ENCODE measurements at regions not wholly inside any gene's neighbourhood (a gene's known extent, or its start where the extent isn't known, plus 50 kb on each side); places are given as distances from the start of the nearest gene placed in this dataset.

GRCh38 chr4:123777373-123777772 is 380.8 kb downstream of the SPRY1 start:
- no peak for DNase-seq

GRCh38 chr4:123783151-123783790 is 386.7 kb downstream of the SPRY1 start:
- no peak for DNase-seq

- no peak for DNase-seq
Measured at GRCh38 chr4:123783921-123784320, 387.3 kb downstream of the SPRY1 start.

GRCh38 chr4:123784626-123785025 is 388.0 kb downstream of the SPRY1 start:
- no peak for DNase-seq

GRCh38 chr4:123785538-123785937 is 388.9 kb downstream of the SPRY1 start:
- no peak for DNase-seq

GRCh38 chr4:123786163-123786915 is 389.7 kb downstream of the SPRY1 start:
- DNase-seq: no peak

GRCh38 chr4:123786920-123787319 is 390.3 kb downstream of the SPRY1 start:
- DNase-seq: no peak

GRCh38 chr4:123787512-123788080 is 391.0 kb downstream of the SPRY1 start:
- DNase-seq: no peak

- no peak for DNase-seq
Measured at GRCh38 chr4:123788577-123788976, 392.0 kb downstream of the SPRY1 start.

- no peak for DNase-seq
Measured at GRCh38 chr4:123790681-123791080, 394.1 kb downstream of the SPRY1 start.

- no peak for DNase-seq
Measured at GRCh38 chr4:123802082-123802645, 405.6 kb downstream of the SPRY1 start.

- DNase-seq: no peak
Measured at GRCh38 chr4:123802933-123803332, 406.3 kb downstream of the SPRY1 start.

- DNase-seq: no peak
Measured at GRCh38 chr4:123804196-123804721, 407.7 kb downstream of the SPRY1 start.

GRCh38 chr4:123806056-123806455 is 409.5 kb downstream of the SPRY1 start:
- no peak for DNase-seq

- DNase-seq: no peak
Measured at GRCh38 chr4:123807187-123807586, 410.6 kb downstream of the SPRY1 start.

GRCh38 chr4:123807866-123808265 is 411.3 kb downstream of the SPRY1 start:
- DNase-seq: no peak

- DNase-seq: no peak
Measured at GRCh38 chr4:123809864-123810263, 413.3 kb downstream of the SPRY1 start.

GRCh38 chr4:123812066-123812390 is 415.4 kb downstream of the SPRY1 start:
- no peak for DNase-seq

- no peak for DNase-seq
Measured at GRCh38 chr4:123813901-123814300, 417.3 kb downstream of the SPRY1 start.

GRCh38 chr4:123816462-123816861 is 419.9 kb downstream of the SPRY1 start:
- DNase-seq: no peak

- DNase-seq: no peak
Measured at GRCh38 chr4:123817025-123817688, 420.6 kb downstream of the SPRY1 start.

- DNase-seq: no peak
Measured at GRCh38 chr4:123819362-123820035, 422.9 kb downstream of the SPRY1 start.

- DNase-seq: no peak
Measured at GRCh38 chr4:123821861-123822260, 425.3 kb downstream of the SPRY1 start.

All from 8988T (cell line).